ENCODE measurements at regions not wholly inside any gene's neighbourhood (a gene's known extent, or its start where the extent isn't known, plus 50 kb on each side); places are given as distances from the start of the nearest gene placed in this dataset.
A peak's percentile ranks its signal among the peaks of the same experiment; 100 is the strongest.

DNA sequence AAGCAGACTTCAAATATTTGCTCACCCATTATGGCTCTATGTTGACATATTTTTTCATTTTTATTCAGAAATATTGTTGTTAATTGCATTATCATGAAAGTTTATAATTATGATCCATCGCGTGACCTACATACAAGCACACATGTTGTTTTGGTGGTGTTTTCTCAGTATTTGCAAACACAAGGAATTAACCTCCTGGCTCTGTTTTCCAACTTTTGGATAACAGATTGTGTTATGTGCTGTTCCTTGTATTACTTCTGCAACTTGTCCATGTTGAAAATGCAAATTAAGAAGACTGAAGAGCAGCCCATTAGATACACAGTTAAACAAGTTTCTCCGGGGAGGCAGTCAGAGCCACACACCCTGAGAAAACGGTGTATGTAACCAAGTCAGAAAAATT, 201.2 kb downstream of the SEC23A start:
- no peak for DNase-seq (ENCODE audit: low read depth, low spot score)

- no peak for DNase-seq (ENCODE audit: low read depth, low spot score)
Measured at GRCh38 chr14:38900887-38901286, 202.1 kb downstream of the SEC23A start.

GRCh38 chr14:38887696-38888095, 215.3 kb downstream of the SEC23A start:
- DNase-seq (ENCODE audit: low read depth, low spot score): no peak

GRCh38 chr14:38884109-38884508, 218.9 kb downstream of the SEC23A start:
- DNase-seq (ENCODE audit: low read depth, low spot score): no peak

- DNase-seq (ENCODE audit: low read depth, low spot score): no peak
Measured at GRCh38 chr14:38883127-38883526, 219.9 kb downstream of the SEC23A start.

- DNase-seq (ENCODE audit: low read depth, low spot score): no peak
Measured at GRCh38 chr14:38882533-38882932, 220.5 kb downstream of the SEC23A start.

DNA sequence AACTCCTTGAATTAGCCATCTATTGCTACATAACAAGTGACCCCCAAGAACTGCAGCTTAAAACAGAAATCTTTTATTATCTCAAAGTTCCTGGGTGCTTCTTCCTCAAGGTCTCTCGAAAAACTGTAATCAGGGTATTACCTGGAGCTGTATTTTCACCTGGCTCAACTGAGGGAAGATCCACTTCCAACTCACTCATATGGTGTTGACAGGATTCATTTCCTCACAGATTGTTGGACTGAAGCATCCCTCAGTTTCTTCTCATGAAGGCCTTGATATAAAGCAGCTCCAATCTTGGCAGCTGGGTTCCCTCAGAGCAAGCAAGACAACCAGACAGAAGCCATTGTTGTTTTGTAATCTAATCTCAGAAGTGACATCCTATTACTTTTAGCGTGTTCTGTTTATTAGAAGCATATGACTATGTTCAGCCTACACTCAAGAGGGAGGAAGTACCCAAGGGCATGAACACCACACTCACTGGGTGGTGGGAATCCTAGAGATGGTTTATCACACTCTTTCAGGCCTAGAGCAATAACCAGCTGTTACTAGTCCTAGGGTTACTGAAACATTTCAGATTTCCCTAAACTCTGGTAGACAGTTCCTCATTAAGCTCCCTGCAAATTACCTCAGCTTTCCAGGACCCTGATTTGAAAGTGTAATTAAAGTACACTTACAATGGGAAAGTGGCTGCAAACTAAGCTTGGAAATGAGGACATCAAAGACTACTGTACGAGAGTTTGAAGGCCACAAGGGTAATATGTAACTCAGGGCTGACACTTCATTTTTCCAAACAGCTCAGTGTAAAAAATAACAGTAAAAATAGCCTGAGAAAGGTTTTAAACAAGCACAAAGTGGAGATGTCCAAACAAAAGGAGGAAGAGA, 222.2 kb downstream of the SEC23A start:
- no peak for DNase-seq (ENCODE audit: low read depth, low spot score)

GRCh38 chr14:38877744-38878388, 225.2 kb downstream of the SEC23A start:
- DNase-seq (ENCODE audit: low read depth, low spot score): no peak

- DNase-seq (ENCODE audit: low read depth, low spot score): no peak
Measured at GRCh38 chr14:38874721-38875120, 228.3 kb downstream of the SEC23A start.

- DNase-seq (ENCODE audit: low read depth, low spot score): no peak
Measured at GRCh38 chr14:38873941-38874612, 229.0 kb downstream of the SEC23A start.

DNA sequence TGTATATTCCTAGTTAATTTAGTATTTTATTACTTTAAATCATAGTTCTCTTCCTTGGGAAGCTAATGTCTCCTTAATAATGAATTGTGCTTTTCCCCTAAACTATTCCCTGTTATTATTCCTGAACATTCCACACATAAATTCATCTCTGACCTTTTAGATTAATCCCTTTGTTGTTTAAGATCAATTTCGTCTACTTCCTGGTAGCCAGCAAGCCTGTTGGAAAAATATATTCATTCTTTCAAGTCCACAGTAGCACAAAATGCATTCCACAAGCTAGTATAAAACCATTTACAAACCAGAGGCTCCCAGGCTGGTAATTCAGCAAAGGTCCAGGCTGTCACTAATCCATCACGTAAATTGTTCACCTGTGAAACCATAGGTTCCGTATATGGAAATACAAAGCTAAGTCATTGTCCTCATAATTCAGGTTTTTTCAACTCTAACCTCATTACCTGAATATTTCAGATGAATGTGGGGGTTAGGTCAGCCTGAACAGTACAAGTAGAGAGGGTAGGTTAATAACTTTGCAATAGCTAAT, 232.7 kb downstream of the SEC23A start:
- no peak for DNase-seq (ENCODE audit: low read depth, low spot score)

- DNase-seq (ENCODE audit: low read depth, low spot score): no peak
Measured at GRCh38 chr14:38868399-38869290, 234.4 kb downstream of the SEC23A start.

GRCh38 chr14:38867561-38868150, 235.4 kb downstream of the SEC23A start:
- peak; percentile 29 for DNase-seq (ENCODE audit: low read depth, low spot score)

GRCh38 chr14:38866461-38866860, 236.6 kb downstream of the SEC23A start:
- DNase-seq (ENCODE audit: low read depth, low spot score): no peak

GRCh38 chr14:38862366-38862765, 240.7 kb downstream of the SEC23A start:
- DNase-seq (ENCODE audit: low read depth, low spot score): no peak

- no peak for DNase-seq (ENCODE audit: low read depth, low spot score)
Measured at GRCh38 chr14:38860530-38860929, 242.5 kb downstream of the SEC23A start.

- no peak for DNase-seq (ENCODE audit: low read depth, low spot score)
Measured at GRCh38 chr14:38856798-38857197, 246.2 kb downstream of the SEC23A start.

DNA sequence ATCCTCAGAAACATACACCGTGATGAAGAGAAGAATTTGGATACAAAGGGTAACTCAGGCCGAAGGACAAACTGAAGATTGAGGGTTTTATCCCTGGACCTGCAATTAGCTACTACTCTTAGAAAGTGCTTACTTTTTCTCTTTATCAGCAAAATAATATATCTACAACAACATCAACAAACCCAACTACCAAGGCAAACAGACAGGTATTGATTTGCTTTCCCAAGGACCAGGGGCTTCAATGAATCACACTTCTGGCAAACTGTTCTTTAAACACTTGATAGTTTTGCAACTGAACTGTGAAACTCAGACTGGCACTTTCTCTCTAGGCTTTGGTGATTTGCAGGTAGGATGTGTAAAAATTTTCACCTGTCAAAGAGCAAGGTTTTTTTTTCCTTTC, 247.5 kb downstream of the SEC23A start:
- DNase-seq (ENCODE audit: low read depth, low spot score): no peak

- no peak for DNase-seq (ENCODE audit: low read depth, low spot score)
Measured at GRCh38 chr14:38851111-38851510, 251.9 kb downstream of the SEC23A start.

DNA sequence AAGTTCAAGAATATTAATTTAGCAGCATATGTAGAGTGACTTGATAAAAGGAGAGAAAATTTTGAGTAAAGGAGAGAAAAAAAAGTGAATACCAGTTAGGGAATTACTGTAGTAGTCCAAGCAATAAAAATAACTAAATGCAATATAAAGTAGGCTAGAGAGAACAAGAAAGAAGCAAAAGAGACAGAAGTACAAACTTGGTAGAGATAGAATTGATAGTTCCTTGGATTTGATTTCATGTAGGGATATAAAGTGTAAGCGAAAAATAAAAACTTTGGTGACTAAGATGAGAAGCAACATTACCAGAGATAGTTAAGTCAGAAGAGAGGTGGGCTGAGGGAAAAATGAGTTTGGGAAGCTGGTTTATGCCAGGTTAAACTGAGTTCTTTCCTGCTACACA, 252.4 kb downstream of the SEC23A start:
- no peak for DNase-seq (ENCODE audit: low read depth, low spot score)
